GM21367 (cell line): ENCODE measurements at regions not wholly inside any gene's neighbourhood (a gene's known extent, or its start where the extent isn't known, plus 50 kb on each side); places are given as distances from the start of the nearest gene placed in this dataset.

Experiments
- ATAC-seq: cut with Tn5 transposase; IDR thresholded peaks from one replicate; pipeline ENCODE4 v1.9.1; 2021; ENCODE audit not compliant: unreplicated experiment

GRCh38 chr2:129777762-129778583 lies 201.5 kb upstream of the RAB6C start:
- ATAC-seq: no peak

- ATAC-seq: no peak
These were observed 200.9 kb upstream of the RAB6C start for GRCh38 chr2:129778584-129778877.

GRCh38 chr2:129779783-129780182 lies 199.7 kb upstream of the RAB6C start:
- ATAC-seq: no peak

GRCh38 chr2:129780316-129781270 lies 198.9 kb upstream of the RAB6C start:
- no peak for ATAC-seq

GRCh38 chr2:129781749-129782632 lies 197.5 kb upstream of the RAB6C start:
- ATAC-seq: no peak

- no peak for ATAC-seq
These were observed 196.9 kb upstream of the RAB6C start for GRCh38 chr2:129782633-129782990.

DNA sequence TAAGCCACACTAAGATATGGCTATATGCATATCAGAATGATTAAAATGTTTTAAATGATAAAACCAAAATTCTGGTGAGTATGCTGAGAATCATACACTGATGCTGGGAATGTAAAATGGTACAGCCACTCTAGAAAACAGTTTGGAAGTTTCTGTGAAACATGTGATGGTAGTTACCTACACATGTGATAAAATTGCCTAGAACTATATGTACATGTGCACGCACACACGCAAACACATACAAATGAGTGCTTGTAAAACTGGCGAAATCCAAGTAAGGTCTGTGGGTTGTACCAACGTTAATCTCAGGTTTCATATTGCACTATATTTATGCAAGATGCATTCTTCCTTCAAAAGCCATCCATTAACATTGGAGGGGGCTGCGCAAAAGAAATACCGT lies 195.0 kb upstream of the RAB6C start:
- no peak for ATAC-seq

GRCh38 chr2:129791712-129792111 lies 187.8 kb upstream of the RAB6C start:
- no peak for ATAC-seq

DNA sequence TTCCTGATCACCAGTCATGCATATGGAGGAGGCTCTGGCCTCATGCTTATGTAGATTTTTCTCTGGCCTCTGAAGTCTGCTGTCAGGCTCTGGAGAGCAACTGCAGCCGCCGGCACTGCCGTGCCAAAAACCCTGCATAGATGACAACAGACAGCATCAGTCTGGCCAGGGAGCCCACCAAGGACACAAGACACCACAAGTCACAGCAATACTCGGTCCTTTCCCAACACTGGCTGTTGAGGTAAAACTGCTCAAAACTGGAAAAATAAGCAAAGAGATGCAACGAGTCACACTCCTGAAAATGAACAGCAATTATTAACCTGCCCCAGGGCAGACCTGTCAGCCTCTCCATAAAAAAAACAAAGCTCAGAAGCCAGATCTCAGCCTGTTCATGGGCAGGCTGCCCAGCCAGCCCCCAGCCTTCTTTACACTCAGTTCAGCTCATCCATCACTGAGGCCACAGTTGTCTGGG lies 186.0 kb upstream of the RAB6C start:
- no peak for ATAC-seq

GRCh38 chr2:129794116-129794515 lies 185.3 kb upstream of the RAB6C start:
- ATAC-seq: no peak

- no peak for ATAC-seq
These were observed 184.9 kb upstream of the RAB6C start for GRCh38 chr2:129794540-129794939.

DNA sequence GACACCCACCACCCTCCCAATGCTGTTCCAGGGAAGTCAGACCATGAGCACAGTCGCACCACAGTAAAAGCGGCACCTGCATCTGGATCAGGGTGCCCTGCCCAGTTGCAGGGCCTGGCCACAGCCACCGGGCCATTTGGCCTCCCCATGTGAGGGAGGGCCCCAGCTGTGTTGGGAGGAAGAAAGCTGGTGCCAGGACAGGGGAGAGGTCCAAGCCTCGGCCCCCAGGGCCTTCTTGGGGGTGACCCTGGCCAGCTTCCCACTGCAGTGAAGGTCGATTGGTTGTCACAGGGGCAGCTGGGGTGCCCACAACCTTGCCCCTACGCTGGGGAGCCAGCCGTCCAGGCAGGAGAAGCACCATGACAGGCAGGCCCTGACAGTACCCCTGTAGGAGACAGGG lies 183.2 kb upstream of the RAB6C start:
- no peak for ATAC-seq

- ATAC-seq: no peak
These were observed 182.5 kb upstream of the RAB6C start for GRCh38 chr2:129796801-129797488.

GRCh38 chr2:129797489-129798300 lies 181.8 kb upstream of the RAB6C start:
- ATAC-seq: no peak

DNA sequence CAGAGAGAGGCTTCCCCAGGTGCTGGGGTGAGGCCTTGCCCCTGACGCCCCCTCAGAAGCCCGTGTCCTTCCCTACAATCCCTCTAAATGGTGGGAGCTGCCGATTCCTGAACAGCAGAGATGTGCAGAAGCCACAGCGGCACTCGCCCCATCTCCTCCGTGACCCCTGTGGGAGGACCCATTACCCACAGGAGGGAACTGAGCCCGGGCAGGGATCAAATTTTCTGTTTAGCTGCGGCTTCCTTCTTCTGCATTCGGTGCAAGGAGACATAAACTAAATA lies 181.2 kb upstream of the RAB6C start:
- no peak for ATAC-seq

DNA sequence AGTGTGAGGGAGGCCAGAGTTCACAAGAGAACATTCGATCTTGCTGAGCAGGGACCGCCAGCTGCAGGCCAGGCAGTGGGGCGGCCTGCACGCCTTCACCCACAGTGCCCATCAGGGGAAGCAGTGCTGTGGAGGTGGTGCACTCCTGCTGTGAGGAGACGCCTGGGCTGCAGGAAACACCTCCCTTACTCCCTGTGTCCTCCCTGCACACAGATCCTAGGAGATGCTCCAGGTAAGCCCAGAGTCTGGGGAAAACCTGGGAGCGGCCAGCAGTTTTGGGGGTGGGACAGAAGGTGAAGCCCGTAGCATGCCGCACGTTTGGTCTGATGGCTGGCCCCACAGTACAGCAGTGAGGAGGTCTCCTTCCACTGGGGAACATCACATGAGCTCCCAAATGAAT lies 180.8 kb upstream of the RAB6C start:
- no peak for ATAC-seq

GRCh38 chr2:129799036-129799958 lies 180.2 kb upstream of the RAB6C start:
- no peak for ATAC-seq

DNA sequence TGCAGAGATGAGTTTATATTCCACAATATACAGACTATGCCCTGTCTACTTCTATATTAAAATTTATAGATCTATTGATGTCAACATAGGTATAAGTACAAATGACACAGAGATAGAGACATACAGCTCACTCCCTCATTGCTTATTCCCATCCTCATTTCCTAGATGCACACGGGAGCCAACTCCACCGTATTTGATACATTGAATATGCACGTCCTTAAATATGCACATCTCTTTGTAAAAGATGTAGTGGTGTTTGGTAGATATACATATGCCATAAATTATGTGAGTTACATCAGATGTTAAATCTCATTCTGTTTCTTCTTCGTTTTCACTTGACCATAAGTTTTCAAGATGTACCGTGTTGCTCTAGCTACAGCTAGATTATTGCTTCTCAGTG lies 179.2 kb upstream of the RAB6C start:
- no peak for ATAC-seq

GRCh38 chr2:129800686-129801085 lies 178.8 kb upstream of the RAB6C start:
- no peak for ATAC-seq
